Pancreas (tissue), 10 donors: ENCODE measurements at regions not wholly inside any gene's neighbourhood (a gene's known extent, or its start where the extent isn't known, plus 50 kb on each side); places are given as distances from the start of the nearest gene placed in this dataset.

Experiments used
- ATAC-seq, 4 donors: fragments of 200-7000 bp; cut with Tn5 transposase; one replicate each; pipeline versions ENCODE4 v1.8.0 to v1.9.1; 2020; ENCODE audit warnings: mild to moderate bottlenecking in 4 of 4, moderate library complexity in 4 of 4
- DNase-seq, 6 donors: peaks; one replicate each; pipeline ENCODE4 v3.0.0-alpha.2; 2020
- FAIRE-seq: peaks from 2 replicates; lab custom pipeline; 2012; peaks lifted over from hg19 to GRCh38; lab: Jason Lieb, UNC
- H3K27ac ChIP-seq, 4 donors: fragments of 200-600 bp; sonication (generic); 1 replicate in 3 of 4; 2 replicates in 1 of 4; pipeline versions ENCODE4 v1.5.0 to v1.8.0; 2020
- H3K27me3 ChIP-seq, 4 donors: fragments of 200-600 bp; one replicate each; pipeline ENCODE4 v1.8.0; 2021
- H3K36me3 ChIP-seq, 3 donors: fragments of 200-600 bp; sonication (generic) in 1 of 3; one replicate each; pipeline versions ENCODE4 v1.5.0 to v1.8.0; 2020 to 2021
- H3K4me1 ChIP-seq, 3 donors: fragments of 200-600 bp; one replicate each; pipeline ENCODE4 v1.8.0; 2021
- H3K4me3 ChIP-seq, 4 donors: fragments of 200-600 bp; sonication (generic) in 2 of 4; one replicate each; pipeline versions ENCODE4 v1.5.0 to v1.8.0; 2020 to 2021
- H3K9me3 ChIP-seq, 4 donors: fragments of 200-600 bp; one replicate each; pipeline ENCODE4 v1.8.0; 2021
- CTCF ChIP-seq, 4 donors: fragments of 200-600 bp; sonication (generic) in 3 of 4; IDR thresholded peaks; one replicate each; pipeline versions ENCODE4 v1.5.0 to v1.8.0; 2021; ENCODE audit warnings: antibody characterized with exemption in 4 of 4
- WGBS, 2 donors: extraction: QIAGEN DNeasy Blood & Tissue Kit; methylation state at CpG; one replicate each; pipeline ENCODE4 v1.1.7; 2013; 5-methylcytosine and 5-hydroxymethylcytosine counted together
- intact Hi-C, 3 donors: fragments of 100-400 bp; cut with DNase I; formaldehyde crosslinking; loops; one replicate each; pipeline versions ENCODE4 v1.11.1 to v1.14.2; 2022
- donor health status: healthy with polysubstance abuse.
- donor health status: DM: no; HTN: no; CAD: no; lungs with moderate emphysema.
- donor health status: DM: no; HTN: no; CAD: no.
- donor health status: control.
- donor health status: control.
- donor health status: Bipolar disorder and iron deficiency.
- donor health status: DM: yes; HTN: yes; CAD: no.
- donor health status: DM: no; HTN: no; CAD: no.
- donor health status: DM: no; HTN: no; CAD: no.
- donor health status: DM: yes; HTN: yes; CAD: no.

- WGBS, 2 donors: 83 to 84% methylated on average over 1 of the region's 1 CpG
- no peak overlapping the region for H3K4me3 ChIP-seq
- no peak overlapping the region for H3K27ac ChIP-seq
- H3K4me1 ChIP-seq: no peaks in the 10 kb centered on the region
- ATAC-seq (no peak), FAIRE-seq (no peak), DNase-seq (no peak)
- no peaks in the 10 kb centered on the region for H3K9me3 ChIP-seq
- no peak for TF ChIP-seq CTCF (IDR thresholded peaks at IDR 0.05)
- H3K27me3 ChIP-seq: no peaks in the 10 kb centered on the region
- intact Hi-C loops: no loop called here
- H3K36me3 ChIP-seq: no peaks in the 10 kb centered on the region
Observed at GRCh38 chr3:59411694-59412093, 361.9 kb upstream of the CFAP20DC start.

- intact Hi-C loops: no loop called here
- H3K4me3 ChIP-seq: no peak overlapping the region
- no peak overlapping the region for H3K27ac ChIP-seq
- H3K9me3 ChIP-seq: no peaks in the 10 kb centered on the region
- DNase-seq (no peak), ATAC-seq (no peak), FAIRE-seq (no peak)
- 63 to 67% methylated on average over 2 of the region's 2 CpGs for WGBS, 2 donors
- no peak for TF ChIP-seq CTCF (IDR thresholded peaks at IDR 0.05)
- H3K36me3 ChIP-seq: no peaks in the 10 kb centered on the region
- H3K4me1 ChIP-seq: no peaks in the 10 kb centered on the region
- H3K27me3 ChIP-seq: no peaks in the 10 kb centered on the region
Observed at GRCh38 chr3:59411186-59411585, 361.4 kb upstream of the CFAP20DC start.

GRCh38 chr3:59408047-59408624 is 358.3 kb upstream of the CFAP20DC start:
- Histone ChIP-seq H3K4me1 (no peaks in the 10 kb centered on the region), H3K27me3 (no peaks in the 10 kb centered on the region), H3K9me3 (no peaks in the 10 kb centered on the region), H3K36me3 (no peaks in the 10 kb centered on the region), H3K27ac (no peak overlapping the region), H3K4me3 (no peak overlapping the region)
- intact Hi-C loops: no loop called here
- DNase-seq: no peak
- FAIRE-seq: no peak
- no peak for ATAC-seq
- no peak for TF ChIP-seq CTCF (IDR thresholded peaks at IDR 0.05)
- whole genome bisulfite sequencing, 2 donors: 87% methylated on average over 2 of the region's 2 CpGs

GRCh38 chr3:59407425-59407824 is 357.6 kb upstream of the CFAP20DC start:
- DNase-seq: no peak
- intact Hi-C loops: no loop called here
- H3K4me1 ChIP-seq: no peaks in the 10 kb centered on the region
- no peak overlapping the region for H3K4me3 ChIP-seq
- H3K36me3 ChIP-seq: no peaks in the 10 kb centered on the region
- no peak for FAIRE-seq
- ATAC-seq: no peak
- TF ChIP-seq CTCF (IDR thresholded peaks at IDR 0.05): no peak
- no peak overlapping the region for H3K27ac ChIP-seq
- 89 to 92% methylated on average over 5 of the region's 5 CpGs for WGBS, 2 donors
- no peaks in the 10 kb centered on the region for H3K9me3 ChIP-seq
- no peaks in the 10 kb centered on the region for H3K27me3 ChIP-seq

GRCh38 chr3:59406943-59407342 is 357.1 kb upstream of the CFAP20DC start:
- WGBS, 2 donors: 81 to 94% methylated on average over 2 of the region's 2 CpGs
- no peaks in the 10 kb centered on the region for H3K4me1 ChIP-seq
- no peak for FAIRE-seq
- no peak for TF ChIP-seq CTCF (IDR thresholded peaks at IDR 0.05)
- no peak overlapping the region for H3K4me3 ChIP-seq
- no peaks in the 10 kb centered on the region for H3K36me3 ChIP-seq
- H3K9me3 ChIP-seq: no peaks in the 10 kb centered on the region
- no peak overlapping the region for H3K27ac ChIP-seq
- no peaks in the 10 kb centered on the region for H3K27me3 ChIP-seq
- DNase-seq: no peak
- ATAC-seq: no peak
- intact Hi-C loops: no loop called here
